ENCODE measurements at regions not wholly inside any gene's neighbourhood (a gene's known extent, or its start where the extent isn't known, plus 50 kb on each side); places are given as distances from the start of the nearest gene placed in this dataset.

GRCh38 chr11:95562196-95562921 is 227.2 kb downstream of the FAM76B start:
- TF ChIP-seq CTCF (conservative IDR thresholded peaks at IDR 0.05; ENCODE audit: low read depth, low read length) (no peak), EZH2phosphoT487 (IDR thresholded peaks at IDR 0.05; ENCODE audit: borderline replicate concordance, low read length) (no peak)
